Non-pigmented ciliary epithelial cell (primary cell): ENCODE measurements at regions not wholly inside any gene's neighbourhood (a gene's known extent, or its start where the extent isn't known, plus 50 kb on each side); places are given as distances from the start of the nearest gene placed in this dataset.
"Not testable (repeated sequence)": the region's sequence is repeated elsewhere in the genome, so short reads cannot be mapped to it uniquely, and the experiment has no call there.

ENCODE experiments used
- DNase-seq: peaks from one replicate; pipeline ENCODE4 v3.0.0-alpha.2; 2010; ENCODE audit warnings: low read depth

DNA sequence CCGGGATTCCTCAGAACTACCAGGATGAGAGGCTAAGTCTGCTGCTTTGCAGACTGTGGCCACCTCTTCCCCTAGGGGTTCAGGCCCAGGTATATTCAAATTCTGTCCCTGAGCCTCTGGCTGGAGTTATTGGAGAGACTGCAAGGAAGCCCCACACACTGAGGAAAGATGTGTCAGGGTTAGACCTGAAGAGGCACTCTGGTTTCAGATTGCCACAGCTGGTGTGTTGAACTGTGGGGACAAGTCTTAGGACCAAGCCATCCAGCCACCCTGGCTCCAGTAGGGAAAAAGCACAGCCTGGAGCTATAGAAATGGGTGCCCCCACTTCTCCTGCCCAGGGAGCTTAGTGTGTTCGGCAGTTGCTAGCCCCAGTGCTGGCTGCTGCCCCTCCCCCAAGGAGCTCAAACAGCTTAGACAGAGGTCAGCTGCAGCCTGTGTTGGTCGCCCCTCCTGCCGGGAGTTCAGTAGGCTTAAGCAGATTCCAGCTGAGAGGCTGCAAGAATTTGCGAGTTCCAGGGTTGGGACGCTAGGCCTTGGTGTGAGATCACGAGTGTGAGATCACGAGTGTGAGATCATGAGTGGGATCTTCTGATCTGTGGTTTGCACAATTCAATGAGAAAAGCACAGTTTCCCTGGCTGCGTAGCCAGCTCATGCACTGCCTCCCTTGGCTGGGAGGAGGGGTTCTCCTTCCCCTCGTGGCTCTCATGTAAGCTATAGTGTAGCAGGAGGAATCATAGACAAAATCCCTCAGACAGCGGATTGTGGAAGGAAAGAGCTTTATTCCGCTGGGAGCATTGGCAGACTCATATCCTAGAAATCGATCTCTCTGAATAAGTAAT, 552.1 kb upstream of the CHORDC1 start:
- DNase-seq = no peak

DNA sequence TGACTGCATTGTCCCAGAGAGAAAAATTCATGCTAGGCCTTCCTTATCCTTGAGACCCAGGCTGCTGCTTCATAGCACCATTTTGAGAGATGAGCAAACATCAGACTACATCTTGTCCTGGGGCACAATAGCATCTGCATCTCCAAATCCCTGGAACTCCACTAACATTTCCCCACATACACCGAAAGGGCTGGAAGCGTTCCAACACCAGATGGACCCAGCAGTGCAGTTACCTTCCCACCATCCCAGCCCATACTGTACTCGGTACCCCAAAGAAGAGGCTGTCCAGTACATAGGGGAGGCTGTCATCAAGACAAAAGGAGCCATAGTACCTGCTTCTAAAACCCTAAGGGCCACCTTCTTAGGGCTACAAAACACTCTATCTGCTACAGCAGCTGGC, 547.2 kb upstream of the CHORDC1 start:
- no peak for DNase-seq

DNA sequence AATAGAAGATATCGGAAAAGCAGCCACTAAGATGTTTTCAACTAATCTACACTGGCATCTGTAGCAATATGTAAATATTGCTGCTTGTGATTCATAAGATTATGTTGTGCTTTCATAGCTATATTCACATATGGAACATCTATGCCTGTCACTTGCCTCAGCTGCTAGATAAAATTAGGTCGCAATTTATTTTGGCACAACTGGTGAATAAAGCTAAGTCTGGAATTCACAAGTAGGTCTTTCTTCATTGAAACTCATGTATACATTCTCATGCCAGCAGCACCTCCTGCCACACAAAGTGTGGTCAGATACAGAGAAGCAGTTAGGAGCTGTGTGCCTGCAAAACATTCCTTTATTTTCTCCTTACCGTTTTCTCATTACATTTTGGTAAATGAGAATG, 543.3 kb upstream of the CHORDC1 start:
- DNase-seq = no peak

DNA sequence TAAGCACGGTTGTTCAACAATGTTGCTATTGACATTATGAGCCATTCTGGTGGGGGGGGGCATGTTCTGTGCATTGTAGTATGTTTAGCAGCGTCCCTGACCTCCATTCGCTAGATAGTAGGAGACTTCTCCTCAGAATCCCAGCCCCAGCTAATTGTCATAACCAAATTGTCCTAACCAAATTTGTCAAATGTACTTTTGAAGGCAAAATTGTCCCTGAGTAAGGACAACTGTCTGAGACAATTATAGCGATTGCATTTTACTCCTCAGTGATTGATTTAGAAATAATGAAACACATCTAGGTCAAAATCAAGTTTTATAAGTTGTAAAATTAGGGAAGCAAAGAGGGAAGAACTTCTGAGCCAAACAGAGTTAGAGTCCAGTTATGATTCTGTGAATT, 541.8 kb upstream of the CHORDC1 start:
- no peak for DNase-seq

DNA sequence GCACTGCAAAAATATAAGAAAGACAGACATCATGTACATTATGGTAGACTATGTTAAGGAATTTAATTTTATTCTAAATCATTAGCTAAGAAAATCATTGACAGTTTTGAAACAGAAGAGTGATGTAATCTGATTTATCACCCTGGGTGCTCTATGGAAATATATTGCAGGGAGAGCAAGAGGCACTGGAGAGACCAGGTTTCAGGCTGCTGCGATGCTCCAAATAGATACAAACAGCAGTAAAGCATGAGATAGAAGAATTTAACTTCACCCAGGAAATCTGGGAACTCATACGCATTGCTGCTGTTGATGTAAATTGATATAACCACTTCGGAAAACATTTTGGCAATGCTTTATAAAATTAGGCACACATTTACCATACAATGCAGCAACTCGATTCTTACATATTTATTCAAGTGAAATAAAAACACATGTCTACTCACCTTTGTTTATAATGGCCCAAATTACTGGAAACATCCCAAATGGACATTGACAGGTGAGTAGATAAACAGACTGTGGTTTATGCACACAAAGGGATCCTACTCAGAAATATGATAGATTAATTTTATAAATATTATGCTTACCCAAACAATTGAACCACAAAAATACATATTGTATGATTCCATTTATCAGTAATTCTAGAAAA, 535.1 kb upstream of the CHORDC1 start:
- no peak for DNase-seq

DNA sequence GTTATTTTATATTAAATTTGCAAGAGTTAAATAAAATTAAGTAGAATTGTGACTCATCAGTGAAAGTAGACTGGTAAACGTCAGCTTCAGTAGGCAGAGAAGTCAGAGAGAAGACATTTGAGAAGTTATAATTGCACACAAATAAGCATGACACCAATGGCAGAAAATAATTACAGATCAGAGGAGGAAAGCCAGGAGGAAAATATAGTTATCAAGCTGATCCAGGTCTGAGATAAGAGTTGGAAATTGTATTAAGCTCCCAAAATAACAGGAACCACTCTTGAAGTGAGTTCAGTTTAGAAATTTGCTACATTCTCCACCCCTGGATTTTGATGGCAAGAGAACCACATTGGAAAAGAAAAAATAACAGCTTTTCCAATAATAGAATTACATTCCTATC, 533.8 kb upstream of the CHORDC1 start:
- DNase-seq = no peak

DNA sequence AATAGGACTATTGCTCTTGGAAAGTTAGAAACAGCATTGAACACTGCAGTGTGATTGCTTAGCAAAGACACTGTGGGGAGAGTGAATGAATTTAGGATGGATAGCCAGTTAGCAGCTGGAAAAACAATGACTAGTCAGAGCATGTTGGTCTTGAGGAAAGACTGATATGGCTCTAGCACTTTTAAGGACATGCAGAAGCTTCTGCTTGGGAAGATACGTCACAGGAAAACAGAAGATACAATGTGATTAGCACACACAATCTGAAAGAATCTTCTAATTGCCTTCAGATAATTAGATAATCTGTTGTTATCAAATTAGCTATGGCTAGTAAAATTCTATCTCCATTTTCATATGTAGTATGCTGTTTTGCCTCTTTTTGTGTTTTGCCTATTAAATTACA, 530.7 kb upstream of the CHORDC1 start:
- DNase-seq = no peak

DNA sequence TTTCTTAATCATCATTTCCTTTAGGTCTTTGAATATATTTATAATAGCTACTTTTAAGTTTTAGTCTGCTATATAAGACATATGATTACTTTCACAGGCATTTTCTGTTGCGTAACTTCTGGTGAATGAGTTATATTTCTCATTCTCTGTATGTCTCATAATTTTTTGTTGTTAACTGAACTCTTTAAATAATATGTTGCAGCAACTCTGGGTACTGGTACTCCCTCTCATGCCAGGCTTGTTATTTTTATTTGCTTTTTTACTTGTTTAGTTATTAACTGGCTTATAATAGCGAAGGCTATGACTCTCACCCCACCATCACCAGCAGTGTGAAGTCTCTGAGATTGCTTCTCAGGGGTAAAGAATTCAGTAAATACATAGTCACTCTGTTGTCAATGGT, 524.2 kb upstream of the CHORDC1 start:
- peak; percentile 32 for DNase-seq

DNA sequence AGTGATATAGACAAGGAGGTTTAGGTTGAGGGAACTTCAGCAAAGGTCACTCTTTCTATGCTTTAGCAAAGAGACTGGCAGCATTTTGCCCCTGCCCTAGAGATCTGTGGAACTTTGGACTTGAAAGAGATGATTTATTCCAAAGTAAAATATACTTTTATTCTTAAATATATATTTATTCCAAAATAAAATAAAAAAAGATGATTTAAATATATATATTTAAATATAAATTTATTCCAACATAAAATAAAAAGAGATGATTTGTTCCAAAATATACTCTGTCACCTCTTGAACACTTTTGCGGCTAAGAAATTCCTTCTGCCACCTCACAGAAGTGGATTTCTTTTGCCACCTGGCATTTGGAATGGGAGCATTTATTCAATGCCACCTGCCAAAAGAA, 521.3 kb upstream of the CHORDC1 start:
- no peak for DNase-seq

DNA sequence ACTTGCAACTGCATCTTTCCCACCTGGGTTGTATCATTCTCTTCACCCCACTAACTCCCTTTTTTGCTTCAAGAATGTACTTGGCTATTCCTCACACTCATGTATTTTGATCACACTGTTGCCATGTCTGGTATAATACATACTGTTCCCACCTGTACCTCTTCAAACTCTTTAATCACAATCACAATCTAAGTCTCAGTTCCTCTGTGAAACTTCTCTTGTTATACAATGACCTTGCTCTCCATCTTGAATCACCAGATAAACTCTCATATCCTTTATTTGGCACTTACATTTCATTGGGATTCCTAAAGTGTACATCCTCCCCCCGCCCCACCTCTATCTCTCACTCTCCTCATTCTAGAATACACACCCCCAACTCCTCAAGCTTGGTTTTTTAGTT, 516.0 kb upstream of the CHORDC1 start:
- no peak for DNase-seq

DNA sequence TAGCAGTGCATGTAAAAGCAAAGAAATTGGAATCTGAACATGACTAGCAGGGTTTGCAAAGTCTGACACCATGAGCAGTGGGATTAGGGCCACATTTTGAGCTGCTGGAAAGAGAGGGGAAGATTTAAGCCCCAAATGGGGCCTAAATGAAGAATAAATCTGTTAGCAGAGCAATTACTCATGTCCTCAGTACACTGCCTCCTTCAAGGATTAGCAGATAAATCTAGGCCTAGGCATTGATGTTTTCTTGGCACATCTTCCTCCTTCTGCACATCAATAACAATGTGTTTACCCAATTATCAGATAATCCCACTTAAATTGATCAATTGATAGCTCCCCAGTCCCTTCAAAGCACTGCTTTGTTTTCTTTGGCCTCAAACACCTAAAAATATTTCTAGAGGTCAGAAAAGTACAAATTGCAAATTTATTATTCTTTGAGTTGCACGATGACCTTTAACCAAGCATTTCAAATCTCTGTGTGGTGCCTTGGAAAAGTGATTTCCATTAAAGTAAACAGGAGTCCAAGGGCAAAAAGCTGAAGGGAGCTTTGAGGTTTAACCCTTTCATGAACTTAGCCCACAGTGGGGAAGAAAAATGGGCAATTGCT, 514.7 kb upstream of the CHORDC1 start:
- no peak for DNase-seq

DNA sequence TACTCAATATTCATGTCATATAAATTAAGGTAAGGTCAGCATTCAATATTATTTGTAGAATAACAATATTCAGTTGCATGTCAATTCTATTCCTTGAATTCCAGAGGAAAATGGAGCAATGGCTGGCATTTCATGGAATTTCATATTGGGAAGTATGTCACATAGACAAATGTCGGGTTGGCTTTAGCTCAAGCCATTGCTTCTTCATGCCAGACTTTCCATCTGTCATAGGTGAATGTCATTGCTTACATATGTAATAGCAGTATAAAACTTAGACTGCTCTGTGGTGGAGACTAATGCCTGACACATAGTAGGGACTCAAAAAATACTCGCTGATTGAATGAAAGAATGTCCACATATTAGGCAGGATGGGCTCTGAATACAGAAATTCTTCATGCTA, 509.6 kb upstream of the CHORDC1 start:
- no peak for DNase-seq

DNA sequence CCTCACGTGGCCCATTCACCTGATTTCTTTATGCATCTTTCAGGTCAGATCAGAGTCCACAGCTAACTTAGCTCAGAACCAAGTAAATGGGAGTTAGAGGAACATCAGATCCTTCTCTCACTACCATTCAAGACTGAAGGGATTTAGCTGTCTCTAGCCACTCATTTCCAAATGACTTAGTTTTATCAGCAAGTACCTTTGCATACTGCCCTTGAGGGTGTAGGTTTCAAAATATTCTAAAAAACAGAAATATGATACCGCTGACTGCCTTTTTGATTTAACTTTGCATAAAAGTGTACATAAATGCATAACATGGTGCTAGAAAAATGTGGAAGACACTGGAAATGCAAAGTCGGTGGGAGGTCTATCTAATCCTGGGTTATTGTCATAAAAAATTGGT, 500.6 kb upstream of the CHORDC1 start:
- no peak for DNase-seq

DNA sequence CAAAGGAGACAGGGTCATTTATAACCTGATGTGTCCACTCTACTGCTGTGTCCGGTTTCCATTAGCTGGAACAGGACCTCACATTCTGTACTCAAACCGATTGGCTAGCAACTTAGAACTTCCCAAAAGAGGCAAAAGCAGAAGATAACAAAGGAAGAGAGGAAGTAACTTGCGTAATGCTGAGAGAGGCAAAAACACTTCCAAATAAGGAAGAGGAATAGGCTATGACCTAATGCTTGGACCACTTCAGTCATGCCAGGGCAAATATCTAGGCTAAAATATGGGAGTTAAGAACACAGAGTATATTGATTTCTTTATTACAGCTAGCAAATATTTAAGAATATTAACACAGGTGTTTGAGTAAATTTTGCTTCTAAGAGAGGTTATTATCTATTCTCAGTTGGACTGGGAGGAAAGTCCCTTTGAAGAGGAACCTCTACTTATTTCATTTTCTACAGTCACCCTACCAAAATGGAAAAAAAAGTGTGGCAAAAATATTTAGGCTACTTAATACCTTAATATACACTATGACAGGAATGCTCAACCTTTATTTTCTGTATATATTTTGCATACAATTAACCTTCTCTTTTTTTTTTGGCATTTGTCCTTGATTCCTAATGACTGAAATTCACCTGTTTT, 499.8 kb upstream of the CHORDC1 start:
- DNase-seq = no peak

DNA sequence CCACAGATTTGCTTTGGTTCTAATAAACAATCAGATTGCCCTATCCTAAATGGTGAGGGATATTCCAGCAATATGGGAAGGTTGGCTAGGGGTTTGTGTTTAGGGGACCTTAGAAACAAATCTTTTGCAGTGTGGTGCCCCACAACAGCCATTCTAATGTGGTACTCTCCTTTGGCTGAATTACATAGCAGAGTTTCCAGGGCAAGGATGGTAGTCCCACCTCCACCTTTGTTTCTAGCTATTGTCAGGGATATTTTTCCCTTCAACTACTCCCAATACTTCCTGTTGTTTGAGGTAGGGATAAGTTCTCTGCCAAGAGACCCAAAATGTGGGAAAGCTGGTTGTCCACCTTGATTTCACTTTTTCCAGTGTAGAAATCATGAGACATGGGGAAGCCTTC, 494.7 kb upstream of the CHORDC1 start:
- DNase-seq = no peak

DNA sequence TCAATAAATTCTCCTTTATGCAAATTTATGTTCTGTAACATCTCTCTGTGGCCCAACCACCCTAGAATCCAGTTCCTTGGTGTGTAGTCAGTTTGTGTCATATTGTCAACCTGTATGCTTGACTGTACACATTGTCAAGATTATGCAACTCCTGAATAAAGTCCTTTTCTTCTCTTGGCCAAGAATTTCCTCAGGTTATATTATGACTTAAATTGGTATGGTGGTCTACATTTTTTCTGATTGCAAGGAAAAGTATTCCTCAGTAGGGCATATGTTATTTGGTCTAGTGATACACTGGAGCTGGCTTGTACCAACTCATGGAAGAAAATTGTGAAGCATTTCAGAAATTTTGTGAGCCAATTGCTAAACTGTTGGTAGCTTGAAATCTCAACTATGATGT, 482.8 kb upstream of the CHORDC1 start:
- no peak for DNase-seq

DNA sequence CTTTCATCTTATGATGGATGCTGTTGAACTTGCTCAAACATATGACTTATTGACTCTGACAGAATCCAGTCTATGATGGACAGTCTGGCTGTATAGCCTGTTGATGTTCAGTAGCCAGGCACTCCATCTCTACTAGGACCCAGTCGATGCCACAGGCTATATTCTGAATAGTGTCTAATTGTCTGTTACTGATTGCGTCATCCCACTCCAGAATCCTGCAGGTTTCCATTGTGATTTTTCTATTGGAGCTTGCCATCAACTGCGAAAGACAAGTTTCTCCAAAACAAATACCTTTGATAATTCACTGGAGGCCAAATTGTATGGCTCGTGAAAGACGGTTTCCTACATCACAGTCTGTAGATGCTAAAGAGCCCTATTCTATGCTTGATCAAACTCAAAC, 481.7 kb upstream of the CHORDC1 start:
- no peak for DNase-seq

DNA sequence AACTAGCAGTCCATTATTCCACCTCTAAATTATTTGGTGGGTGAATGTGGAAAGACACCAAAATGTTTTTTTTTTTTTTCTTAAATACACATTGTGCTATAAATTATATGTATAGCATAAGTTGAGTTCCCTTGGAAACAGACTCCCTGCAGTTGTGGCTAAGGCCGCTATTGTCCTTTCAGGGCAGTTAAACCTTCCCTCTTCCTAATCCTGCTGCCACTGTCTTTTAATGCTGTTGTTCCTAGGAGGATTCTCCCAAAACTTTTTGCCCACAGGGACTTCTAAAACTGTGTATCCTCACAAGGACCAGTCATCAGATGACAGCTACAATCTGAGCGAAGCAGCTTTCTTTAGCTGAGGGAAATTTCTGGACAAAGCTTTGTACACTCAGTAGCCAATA, 478.9 kb upstream of the CHORDC1 start:
- no peak for DNase-seq

DNA sequence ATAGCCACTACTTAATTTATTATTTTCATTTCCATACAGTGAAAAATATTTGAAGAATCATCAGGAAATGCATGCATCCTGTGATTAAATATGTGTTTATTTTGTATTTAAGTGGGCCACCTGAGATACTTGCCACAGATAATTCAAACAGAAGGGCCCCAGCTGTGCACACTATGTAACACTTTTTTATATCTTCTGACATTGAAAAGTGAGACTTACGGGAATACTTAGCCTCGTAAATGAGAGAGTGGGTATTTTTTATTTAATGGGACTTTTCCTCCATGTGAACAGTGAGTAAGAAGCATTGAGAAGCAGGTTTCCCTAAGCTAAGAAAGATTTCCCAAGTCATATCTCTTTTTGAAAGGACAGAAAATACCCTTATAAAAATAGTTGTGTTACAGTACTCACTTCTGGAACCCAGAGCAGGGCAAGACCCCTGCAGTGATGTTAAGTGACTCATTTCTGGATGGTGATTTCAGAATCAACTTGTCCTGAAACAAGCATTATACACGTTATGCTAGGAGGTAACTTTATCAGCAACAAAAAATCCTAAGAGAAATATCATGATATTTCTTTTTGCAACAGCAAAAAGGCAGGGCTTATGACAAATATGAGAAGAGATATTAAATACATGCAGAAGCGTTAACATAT, 478.1 kb upstream of the CHORDC1 start:
- peak; percentile 3 for DNase-seq

DNA sequence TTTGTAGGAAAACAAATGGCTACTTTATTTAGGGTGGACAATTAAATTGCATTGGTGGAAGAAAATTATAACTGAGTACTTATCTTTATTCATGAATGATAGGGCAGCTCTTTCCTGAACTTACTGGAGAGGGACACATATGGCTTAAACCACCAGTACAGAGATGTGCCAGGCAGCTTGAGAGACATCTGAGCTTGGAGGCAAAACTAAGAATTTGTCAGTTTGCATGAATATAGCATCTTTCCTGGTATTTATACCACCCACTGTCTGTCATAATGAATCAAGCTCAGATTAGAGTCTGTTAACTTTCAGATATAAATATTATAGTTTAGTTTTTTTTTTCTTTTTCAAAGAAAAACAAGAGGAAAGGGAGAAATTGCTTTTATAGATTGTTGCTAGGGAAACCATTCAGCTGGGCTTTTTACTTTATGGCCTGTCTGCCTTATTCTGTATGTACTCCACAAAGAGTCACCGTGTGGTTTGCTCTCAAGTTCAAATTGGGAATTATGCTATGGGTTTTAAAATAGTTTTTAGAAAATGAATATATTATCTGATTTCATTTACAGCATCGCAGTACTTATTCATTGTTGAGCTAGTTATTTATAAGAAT, 477.0 kb upstream of the CHORDC1 start:
- no peak for DNase-seq

DNA sequence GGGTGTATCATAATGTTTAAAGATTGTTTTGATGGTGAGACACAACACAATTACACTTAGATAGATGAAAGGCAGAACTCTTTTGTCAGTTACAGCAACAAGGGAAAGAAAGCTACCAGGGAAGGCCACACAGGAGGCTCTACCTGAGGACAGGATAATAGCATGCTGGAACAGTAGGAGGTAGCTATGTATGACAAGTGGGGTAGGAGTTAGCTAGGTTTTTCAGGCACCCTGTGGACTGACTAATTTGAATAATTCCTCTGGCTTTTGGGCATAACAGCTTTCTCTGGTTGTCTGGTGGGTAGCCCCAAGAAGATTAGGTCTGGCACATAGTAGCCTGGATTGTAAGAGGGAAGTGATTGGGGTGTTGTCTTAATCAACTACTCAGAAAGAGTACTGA, 475.4 kb upstream of the CHORDC1 start:
- DNase-seq = no peak

DNA sequence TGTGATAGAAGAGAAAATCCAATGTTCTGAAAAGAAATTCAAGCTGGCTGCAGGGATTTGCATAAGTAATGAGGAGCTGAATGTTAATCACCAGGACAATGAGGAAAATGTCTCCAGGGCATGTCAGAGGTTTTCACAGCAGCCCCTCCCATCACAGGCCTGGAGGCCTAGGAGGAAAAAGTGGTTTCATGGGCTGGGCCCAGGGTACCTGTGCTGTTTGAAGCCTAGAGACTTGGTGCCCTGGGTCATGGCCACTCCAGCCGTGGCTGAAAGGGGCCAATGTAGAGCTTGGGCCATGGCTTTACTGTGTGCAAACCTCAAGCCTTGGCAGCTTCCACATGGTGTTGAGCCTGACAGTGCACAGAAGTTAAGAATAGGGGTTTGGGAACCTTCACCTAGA, 452.6 kb upstream of the CHORDC1 start:
- not testable (repeated sequence) for DNase-seq
